ENCODE measurements at regions not wholly inside any gene's neighbourhood (a gene's known extent, or its start where the extent isn't known, plus 50 kb on each side); places are given as distances from the start of the nearest gene placed in this dataset.

GRCh38 chr4:27148211-27148895 is 287.7 kb downstream of the STIM2 start:
- FAIRE-seq = no peak
- Histone ChIP-seq H3K4me2 (no peak overlapping the region), H3K4me1 (no peaks in the 10 kb centered on the region), H3K27ac (no peak overlapping the region), H3K4me3 (no peak overlapping the region), H3K9me3 (no peaks in the 10 kb centered on the region)
- DNase-seq (ENCODE audit: low read depth in 1 of 2, low spot score in 1 of 2) = no peak
- ChIA-PET CTCF (no interaction called here), POLR2A (no interaction called here)
- no peak for ATAC-seq
- WGBS (ENCODE audit: missing lambda C conversion rate) = 10% methylated on average over 1 of the region's 1 CpG
- no peak for TF ChIP-seq PBX3 (IDR thresholded peaks at IDR 0.05)
- no peak for TF ChIP-seq FOSB (CRISPR knock-in tag; IDR thresholded peaks at IDR 0.05)
- no peak for TF ChIP-seq EHF (CRISPR knock-in tag; IDR thresholded peaks at IDR 0.05)

DNA sequence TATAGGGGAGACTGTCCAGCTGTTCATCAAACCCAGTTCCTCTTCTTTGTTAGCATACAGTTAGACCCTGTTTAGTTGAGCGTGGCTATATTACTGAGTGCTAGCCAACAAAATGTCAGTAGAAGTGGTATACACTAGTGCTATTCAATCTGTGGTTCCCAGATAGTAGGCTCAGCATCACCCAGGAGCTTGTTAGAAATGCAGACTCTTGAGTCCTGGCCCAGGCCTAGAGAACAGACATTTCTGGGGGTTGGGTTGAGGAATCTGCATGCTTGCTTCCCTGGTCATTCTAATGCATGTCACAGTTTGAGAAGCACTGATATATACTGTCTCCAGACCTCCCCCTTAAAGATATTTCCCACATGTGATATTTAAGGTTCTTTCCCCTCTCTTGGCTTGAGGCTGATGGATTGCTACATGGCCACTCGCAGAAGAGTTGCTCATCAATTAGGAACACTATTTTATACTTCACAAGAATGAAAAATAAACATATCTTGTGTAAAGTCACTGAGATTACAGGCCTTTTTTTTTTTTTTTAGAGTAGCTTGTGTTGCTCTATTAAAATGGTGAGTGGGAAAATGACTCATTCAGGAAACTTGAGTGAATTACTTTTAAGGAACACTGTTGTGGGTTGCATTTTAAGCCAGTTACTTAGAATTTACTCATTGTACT is 289.0 kb downstream of the STIM2 start:
- WGBS (ENCODE audit: missing lambda C conversion rate) = 5% methylated on average over 2 of the region's 2 CpGs
- Histone ChIP-seq H3K9me3 (no peaks in the 10 kb centered on the region), H3K4me2 (no peak overlapping the region), H3K4me1 (no peaks in the 10 kb centered on the region), H3K4me3 (no peak overlapping the region), H3K27ac (no peak overlapping the region)
- DNase-seq (ENCODE audit: low read depth in 1 of 2, low spot score in 1 of 2) (no peak), FAIRE-seq (no peak), ATAC-seq (no peak)
- TF ChIP-seq PHF8 (IDR thresholded peaks at IDR 0.05; ENCODE audit: borderline replicate concordance, low read depth) = no peak
- TF ChIP-seq HDAC2 (IDR thresholded peaks at IDR 0.05) = no peak
- TF ChIP-seq RCOR1 (IDR thresholded peaks at IDR 0.05; ENCODE audit: low read depth, low read length) = no peak
- TF ChIP-seq EHMT2 (IDR thresholded peaks at IDR 0.05; ENCODE audit: low read depth) = no peak
- TF ChIP-seq NR3C1 (IDR thresholded peaks at IDR 0.05) = no peak
- no peak for TF ChIP-seq NFE2L2 (conservative IDR thresholded peaks at IDR 0.05; ENCODE audit: low read length)
- TF ChIP-seq RFX5 (IDR thresholded peaks at IDR 0.05) = no peak
- TF ChIP-seq CHD4 (IDR thresholded peaks at IDR 0.05; ENCODE audit: borderline replicate concordance) = no peak
- no peak for TF ChIP-seq KDM5A (IDR thresholded peaks at IDR 0.05)
- no peak for TF ChIP-seq RARB (CRISPR knock-in tag; IDR thresholded peaks at IDR 0.05)
- TF ChIP-seq HOXB13 (CRISPR knock-in tag; IDR thresholded peaks at IDR 0.05; ENCODE audit: low read depth) = no peak
- TF ChIP-seq CTCF (IDR thresholded peaks at IDR 0.05) = no peak
- TF ChIP-seq ZFP36 (IDR thresholded peaks at IDR 0.05; ENCODE audit: borderline replicate concordance, partially characterized antibody) = no peak
- CTCF ChIA-PET = no interaction called here
- POLR2A ChIA-PET = no interaction called here

- Histone ChIP-seq H3K4me1 (no peaks in the 10 kb centered on the region), H3K9me3 (no peaks in the 10 kb centered on the region), H3K27ac (no peak overlapping the region), H3K4me3 (no peak overlapping the region), H3K4me2 (no peak overlapping the region)
- CTCF ChIA-PET = no interaction called here
- FAIRE-seq = no peak
- 23% methylated on average over 5 of the region's 5 CpGs for whole genome bisulfite sequencing (ENCODE audit: missing lambda C conversion rate)
- DNase-seq (ENCODE audit: low read depth in 1 of 2, low spot score in 1 of 2) = no peak
- TF ChIP-seq SMC3 (IDR thresholded peaks at IDR 0.05) = no peak
- no peak for ATAC-seq
- POLR2A ChIA-PET = no interaction called here
Measured at GRCh38 chr4:27152703-27153102, 292.1 kb downstream of the STIM2 start.

- no peak for DNase-seq (ENCODE audit: low read depth in 1 of 2, low spot score in 1 of 2)
- TF ChIP-seq NPAS2 (CRISPR knock-in tag; IDR thresholded peaks at IDR 0.05; ENCODE audit: borderline replicate concordance) (no peak), USF2 (IDR thresholded peaks at IDR 0.05) (no peak), KDM5A (IDR thresholded peaks at IDR 0.05) (no peak), ZSCAN20 (CRISPR knock-in tag; IDR thresholded peaks at IDR 0.05) (no peak), ZFP36 (IDR thresholded peaks at IDR 0.05; ENCODE audit: borderline replicate concordance, partially characterized antibody) (no peak), CTCF (IDR thresholded peaks at IDR 0.05) (no peak), MAFK (IDR thresholded peaks at IDR 0.05; ENCODE audit: partially characterized antibody) (no peak), PBX3 (IDR thresholded peaks at IDR 0.05) (no peak), GATA3 (IDR thresholded peaks at IDR 0.05; ENCODE audit: borderline replicate concordance) (no peak)
- WGBS (ENCODE audit: missing lambda C conversion rate) = 2% methylated on average over 3 of the region's 3 CpGs
- no peak overlapping the region for H3K4me3 ChIP-seq
- ChIA-PET CTCF (no interaction called here), POLR2A (no interaction called here)
- no peak overlapping the region for H3K27ac ChIP-seq
- FAIRE-seq = no peak
- no peaks in the 10 kb centered on the region for H3K4me1 ChIP-seq
- no peak overlapping the region for H3K4me2 ChIP-seq
- H3K9me3 ChIP-seq = no peaks in the 10 kb centered on the region
- no peak for ATAC-seq
Measured at GRCh38 chr4:27154706-27155105, 294.1 kb downstream of the STIM2 start.
